ENCODE measurements at regions not wholly inside any gene's neighbourhood (a gene's known extent, or its start where the extent isn't known, plus 50 kb on each side); places are given as distances from the start of the nearest gene placed in this dataset.

GRCh38 chr5:8333977-8334376 lies 465.0 kb downstream of the MTRR start:
- TF ChIP-seq POLR2AphosphoS5 (IDR thresholded peaks at IDR 0.05; ENCODE audit: low read depth, low read length): no peak
- TF ChIP-seq FOXP2 (optimal IDR thresholded peaks at IDR 0.05; ENCODE audit: borderline replicate concordance, extremely low read depth, extremely low read length, insufficient read depth): no peak
- TF ChIP-seq REST (IDR thresholded peaks at IDR 0.05; ENCODE audit: insufficient read depth in 1 of 2, low read depth in 2 of 2, low read length in 2 of 2): no peak
- no peak for TF ChIP-seq TAF1 (IDR thresholded peaks at IDR 0.05; ENCODE audit: borderline replicate concordance, insufficient read depth, low read length)
- TF ChIP-seq SIN3A (IDR thresholded peaks at IDR 0.05; ENCODE audit: borderline replicate concordance, insufficient read depth, low read length): no peak

- TF ChIP-seq REST (IDR thresholded peaks at IDR 0.05; ENCODE audit: insufficient read depth in 1 of 2, low read depth in 2 of 2, low read length in 2 of 2) (no peak), TAF1 (IDR thresholded peaks at IDR 0.05; ENCODE audit: borderline replicate concordance, insufficient read depth, low read length) (no peak), POLR2AphosphoS5 (IDR thresholded peaks at IDR 0.05; ENCODE audit: low read depth, low read length) (no peak), SIN3A (IDR thresholded peaks at IDR 0.05; ENCODE audit: borderline replicate concordance, insufficient read depth, low read length) (no peak), FOXP2 (optimal IDR thresholded peaks at IDR 0.05; ENCODE audit: borderline replicate concordance, extremely low read depth, extremely low read length, insufficient read depth) (no peak)
Measured at GRCh38 chr5:8340261-8340660, 471.3 kb downstream of the MTRR start.

- TF ChIP-seq REST (IDR thresholded peaks at IDR 0.05; ENCODE audit: insufficient read depth in 1 of 2, low read depth in 2 of 2, low read length in 2 of 2): no peak
- TF ChIP-seq SIN3A (IDR thresholded peaks at IDR 0.05; ENCODE audit: borderline replicate concordance, insufficient read depth, low read length): no peak
- TF ChIP-seq FOXP2 (optimal IDR thresholded peaks at IDR 0.05; ENCODE audit: borderline replicate concordance, extremely low read depth, extremely low read length, insufficient read depth): no peak
Measured at GRCh38 chr5:8340739-8341344, 471.9 kb downstream of the MTRR start.

- TF ChIP-seq FOXP2 (optimal IDR thresholded peaks at IDR 0.05; ENCODE audit: borderline replicate concordance, extremely low read depth, extremely low read length, insufficient read depth): no peak
Measured at GRCh38 chr5:8341406-8341805, 472.5 kb downstream of the MTRR start.

GRCh38 chr5:8347984-8348383 lies 479.0 kb downstream of the MTRR start:
- TF ChIP-seq POLR2AphosphoS5 (IDR thresholded peaks at IDR 0.05; ENCODE audit: low read depth, low read length) (no peak), REST (IDR thresholded peaks at IDR 0.05; ENCODE audit: insufficient read depth in 1 of 2, low read depth in 2 of 2, low read length in 2 of 2) (no peak), SIN3A (IDR thresholded peaks at IDR 0.05; ENCODE audit: borderline replicate concordance, insufficient read depth, low read length) (no peak), FOXP2 (optimal IDR thresholded peaks at IDR 0.05; ENCODE audit: borderline replicate concordance, extremely low read depth, extremely low read length, insufficient read depth) (no peak), TAF1 (IDR thresholded peaks at IDR 0.05; ENCODE audit: borderline replicate concordance, insufficient read depth, low read length) (no peak)

Measured in PFSK-1 (cell line).